Activated naive CD8-positive, alpha-beta T cell treated with anti-CD3 and anti-CD28 coated beads for 36 hours (primary cell): ENCODE measurements at regions not wholly inside any gene's neighbourhood (a gene's known extent, or its start where the extent isn't known, plus 50 kb on each side); places are given as distances from the start of the nearest gene placed in this dataset.
"Not testable (repeated sequence)": the region's sequence is repeated elsewhere in the genome, so short reads cannot be mapped to it uniquely, and the experiment has no call there.

ENCODE experiments used
- DNase-seq: peaks from one replicate; pipeline ENCODE4 v3.0.0; 2021
- H3K27ac Mint-ChIP-seq: one replicate; pipeline ENCODE4 v1.8.0; 2022; ENCODE audit warnings: mild to moderate bottlenecking, moderate library complexity, mixed read lengths
- H3K27me3 Mint-ChIP-seq: one replicate; pipeline ENCODE4 v1.8.0; 2022; ENCODE audit warnings: mild to moderate bottlenecking, mixed read lengths
- H3K36me3 Mint-ChIP-seq: one replicate; pipeline ENCODE4 v1.8.0; 2021; ENCODE audit warnings: mild to moderate bottlenecking, mixed read lengths
- H3K4me1 Mint-ChIP-seq: one replicate; pipeline ENCODE4 v1.8.0; 2021; ENCODE audit warnings: mixed read lengths
- H3K4me3 Mint-ChIP-seq: one replicate; pipeline ENCODE4 v1.8.0; 2022; ENCODE audit warnings: mild to moderate bottlenecking, moderate library complexity, mixed read lengths
- H3K9me3 Mint-ChIP-seq: one replicate; pipeline ENCODE4 v1.8.0; 2022; ENCODE audit warnings: mixed read lengths

DNA sequence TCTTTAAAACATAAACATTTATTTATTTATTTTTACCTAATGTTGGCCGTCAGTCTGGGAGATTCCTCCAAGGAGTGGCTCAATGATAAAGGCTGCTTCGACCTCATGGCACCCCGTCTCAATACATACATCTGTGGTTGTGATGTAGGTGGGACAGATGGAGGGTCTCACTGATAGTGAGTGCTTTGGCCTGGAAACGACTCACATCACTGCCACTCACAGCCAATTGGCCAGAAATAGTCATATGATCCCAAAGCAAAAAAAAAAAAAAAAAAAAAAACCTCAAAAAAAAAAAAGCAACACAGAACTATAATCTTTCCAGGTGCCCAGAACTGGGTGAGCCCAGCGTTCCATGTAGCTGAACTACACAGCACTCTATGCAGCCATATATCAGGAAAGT, 125.4 kb downstream of the PSAT1 start:
- Mint-ChIP-seq H3K36me3 (no peaks in the 10 kb centered on the region), H3K27ac (no peak overlapping the region), H3K27me3 (peaks cover 5% of the 10 kb centered on the region), H3K9me3 (no peaks in the 10 kb centered on the region), H3K4me1 (no peaks in the 10 kb centered on the region), H3K4me3 (no peak overlapping the region)
- DNase-seq, result no peak

DNA sequence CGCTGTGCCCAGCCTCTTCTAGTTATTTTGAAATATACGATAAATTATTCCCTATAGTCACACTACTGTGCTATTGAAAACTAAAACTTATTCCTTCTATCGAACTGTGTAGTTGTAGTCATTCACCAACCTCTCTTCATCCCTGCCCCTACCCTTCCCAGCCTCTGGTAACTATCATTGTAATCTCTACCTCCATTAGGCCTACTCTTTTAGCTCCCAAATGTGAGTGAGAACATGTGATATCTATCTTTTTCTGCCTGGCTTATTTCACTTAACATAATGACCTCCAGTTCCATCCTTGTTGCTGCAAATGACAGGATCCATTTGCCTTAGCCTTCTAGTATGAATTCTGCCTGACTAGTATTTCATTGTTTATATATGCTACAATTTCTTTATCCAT, 127.4 kb downstream of the PSAT1 start:
- Mint-ChIP-seq H3K9me3 (peaks cover 3% of the 10 kb centered on the region), H3K36me3 (no peaks in the 10 kb centered on the region), H3K27me3 (peaks cover 5% of the 10 kb centered on the region), H3K27ac (no peak overlapping the region), H3K4me1 (peaks cover 6% of the 10 kb centered on the region), H3K4me3 (no peak overlapping the region)
- no peak for DNase-seq

DNA sequence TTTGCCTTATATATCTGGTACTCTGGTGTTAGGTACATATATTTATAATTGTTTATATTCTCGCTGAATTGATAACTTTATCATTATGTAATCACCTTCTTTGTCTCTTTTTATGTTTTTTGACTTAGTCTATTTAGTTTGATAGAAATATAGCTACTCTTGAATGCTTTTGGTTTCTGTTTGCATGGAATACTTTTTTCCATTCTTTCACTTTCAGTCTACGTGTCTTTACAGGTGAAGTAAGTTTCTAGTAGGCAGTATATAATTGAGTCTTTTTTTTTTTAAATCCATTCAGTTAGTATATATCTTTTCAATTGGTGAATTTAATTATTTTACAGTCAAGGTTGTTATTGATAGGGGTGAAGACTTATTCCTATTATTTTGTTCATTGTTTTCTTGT, 131.7 kb downstream of the PSAT1 start:
- peaks cover 5% of the 10 kb centered on the region for H3K27me3 Mint-ChIP-seq
- H3K4me3 Mint-ChIP-seq, result no peak overlapping the region
- DNase-seq, result no peak
- no peak overlapping the region for H3K27ac Mint-ChIP-seq
- peaks cover 2% of the 10 kb centered on the region for H3K36me3 Mint-ChIP-seq
- peaks cover 6% of the 10 kb centered on the region for H3K4me1 Mint-ChIP-seq
- H3K9me3 Mint-ChIP-seq, result peaks cover 6% of the 10 kb centered on the region

DNA sequence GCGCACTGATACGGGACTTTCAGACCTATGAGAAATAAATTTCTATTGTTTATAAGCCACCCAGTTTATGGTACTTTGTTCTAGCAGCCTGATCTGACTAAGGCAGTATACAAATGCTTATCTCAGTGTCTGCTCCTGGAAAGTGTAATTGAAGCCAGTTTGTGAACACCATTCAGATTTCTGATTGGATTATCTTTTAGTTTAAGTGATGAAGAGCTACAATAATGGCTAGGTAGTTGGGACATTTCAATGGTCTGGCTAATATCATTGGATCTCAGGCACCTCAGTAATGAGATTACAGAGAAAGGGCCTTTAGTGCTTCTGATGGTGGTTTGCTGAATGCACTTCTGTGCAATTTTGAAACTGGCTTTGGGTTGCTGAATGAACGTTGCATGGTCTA, 133.5 kb downstream of the PSAT1 start:
- Mint-ChIP-seq H3K27me3 (peaks cover 8% of the 10 kb centered on the region), H3K9me3 (peaks cover 6% of the 10 kb centered on the region), H3K4me1 (peaks cover 6% of the 10 kb centered on the region), H3K27ac (no peak overlapping the region), H3K4me3 (no peak overlapping the region), H3K36me3 (peaks cover 2% of the 10 kb centered on the region)
- no peak for DNase-seq

DNA sequence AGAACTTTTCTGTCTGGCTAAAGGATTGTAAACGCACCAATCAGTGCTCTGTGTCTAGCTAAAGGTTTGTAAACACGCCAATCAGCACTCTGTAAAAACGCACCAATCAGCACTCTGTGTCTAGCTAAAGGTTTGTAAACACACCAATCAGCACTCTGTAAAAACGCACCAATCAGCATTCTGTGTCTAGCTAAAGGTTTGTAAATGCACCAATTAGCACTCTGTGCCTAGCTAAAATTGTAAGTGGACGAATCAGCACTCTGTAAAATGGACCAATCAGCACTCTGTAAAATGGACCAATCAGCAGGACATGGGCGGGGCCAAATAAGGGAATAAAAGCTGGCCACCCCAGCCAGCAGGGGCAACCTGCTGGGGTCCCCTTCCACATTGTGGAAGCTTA, 134.1 kb downstream of the PSAT1 start:
- not testable (repeated sequence) for H3K36me3 Mint-ChIP-seq, H3K4me3 Mint-ChIP-seq, H3K4me1 Mint-ChIP-seq, H3K27ac Mint-ChIP-seq, H3K9me3 Mint-ChIP-seq, H3K27me3 Mint-ChIP-seq, DNase-seq

DNA sequence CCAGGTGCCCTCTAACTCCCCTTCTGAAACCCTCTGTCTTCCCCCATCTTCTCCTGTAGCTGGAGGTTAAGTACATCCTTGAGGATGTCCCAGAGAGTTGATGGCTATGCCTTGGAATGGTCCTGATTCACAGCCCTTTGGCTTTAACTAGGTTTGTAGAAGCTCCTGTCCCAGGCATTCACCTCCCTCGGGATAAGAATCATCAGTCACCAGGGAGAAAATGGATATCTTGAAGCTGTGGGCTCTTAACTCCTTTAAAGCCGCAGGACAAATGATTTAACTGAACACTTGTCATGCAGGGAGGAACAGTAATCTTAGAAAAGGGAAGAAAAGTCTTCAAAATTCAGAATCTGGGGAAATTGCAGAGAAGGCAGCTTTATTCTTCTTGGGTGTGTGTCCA, 139.9 kb downstream of the PSAT1 start:
- peaks cover 30% of the 10 kb centered on the region for H3K27me3 Mint-ChIP-seq
- no peaks in the 10 kb centered on the region for H3K36me3 Mint-ChIP-seq
- H3K4me1 Mint-ChIP-seq, result peaks cover 5% of the 10 kb centered on the region
- DNase-seq, result no peak
- no peak overlapping the region for H3K27ac Mint-ChIP-seq
- no peaks in the 10 kb centered on the region for H3K9me3 Mint-ChIP-seq
- H3K4me3 Mint-ChIP-seq, result no peak overlapping the region

DNA sequence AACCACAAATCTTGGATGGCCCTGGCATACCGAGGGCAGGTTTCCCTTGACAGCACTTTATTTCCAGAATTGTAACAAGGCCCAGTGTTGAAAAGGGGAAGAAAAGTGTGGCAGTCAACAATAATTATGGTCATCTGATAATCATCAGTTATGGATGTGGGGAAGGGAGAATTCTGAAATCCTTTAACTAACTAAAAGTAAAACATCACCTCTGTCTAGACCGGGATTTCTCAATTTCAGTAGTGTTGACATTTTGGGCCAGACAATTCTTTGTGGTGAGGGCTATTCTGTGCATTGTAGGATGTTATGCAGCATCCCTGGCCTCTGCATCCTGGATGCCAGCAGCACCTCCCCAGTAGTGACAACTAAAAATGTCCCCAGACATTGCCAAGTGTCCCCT, 140.4 kb downstream of the PSAT1 start:
- Mint-ChIP-seq H3K27ac (no peak overlapping the region), H3K4me3 (no peak overlapping the region), H3K4me1 (peaks cover 5% of the 10 kb centered on the region), H3K27me3 (peaks cover 30% of the 10 kb centered on the region), H3K9me3 (no peaks in the 10 kb centered on the region), H3K36me3 (no peaks in the 10 kb centered on the region)
- DNase-seq, result no peak

DNA sequence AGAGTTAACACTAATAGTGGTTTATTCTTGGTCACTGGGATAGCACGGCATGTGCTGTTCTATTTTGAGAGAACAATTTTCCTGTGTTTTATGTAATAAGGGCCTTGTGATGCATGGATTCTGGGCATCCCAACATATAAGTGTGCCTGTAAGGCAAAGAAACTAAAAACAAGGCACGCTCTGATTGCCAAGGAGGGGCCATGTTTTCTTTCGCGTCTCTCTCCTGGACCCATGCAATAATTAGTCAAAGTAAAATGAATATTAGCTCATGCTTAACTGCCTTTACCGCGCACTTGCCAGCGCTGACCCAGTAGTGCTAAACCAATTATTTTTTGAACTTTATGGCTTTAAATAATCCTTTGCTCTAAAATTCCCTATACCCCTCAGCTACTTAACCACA, 140.9 kb downstream of the PSAT1 start:
- no peak for DNase-seq
- Mint-ChIP-seq H3K27me3 (peaks cover 30% of the 10 kb centered on the region), H3K36me3 (no peaks in the 10 kb centered on the region), H3K4me1 (peaks cover 5% of the 10 kb centered on the region), H3K4me3 (no peak overlapping the region), H3K9me3 (no peaks in the 10 kb centered on the region), H3K27ac (no peak overlapping the region)

DNA sequence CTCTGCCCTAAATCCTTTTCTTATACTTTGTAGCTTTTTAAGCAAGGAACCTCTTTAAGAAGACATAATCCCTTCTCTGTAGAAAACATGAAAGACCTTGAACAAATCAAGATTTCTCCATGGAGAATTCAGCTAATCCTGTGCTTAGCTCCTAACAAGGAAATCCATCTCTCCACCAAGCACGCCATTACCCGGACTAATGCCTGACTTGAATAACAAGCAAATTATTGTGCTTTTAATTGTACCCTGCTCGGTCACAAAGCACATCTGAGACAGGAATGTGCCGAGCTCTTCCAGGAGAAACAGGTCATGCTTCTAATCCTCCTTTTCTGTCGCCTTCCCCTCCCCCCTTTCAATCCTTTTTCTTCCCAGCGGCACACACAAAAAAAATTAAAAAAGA, 141.3 kb downstream of the PSAT1 start:
- Mint-ChIP-seq H3K36me3 (no peaks in the 10 kb centered on the region), H3K27me3 (peaks cover 30% of the 10 kb centered on the region), H3K4me1 (peaks cover 5% of the 10 kb centered on the region), H3K27ac (no peak overlapping the region), H3K9me3 (no peaks in the 10 kb centered on the region), H3K4me3 (no peak overlapping the region)
- no peak for DNase-seq

DNA sequence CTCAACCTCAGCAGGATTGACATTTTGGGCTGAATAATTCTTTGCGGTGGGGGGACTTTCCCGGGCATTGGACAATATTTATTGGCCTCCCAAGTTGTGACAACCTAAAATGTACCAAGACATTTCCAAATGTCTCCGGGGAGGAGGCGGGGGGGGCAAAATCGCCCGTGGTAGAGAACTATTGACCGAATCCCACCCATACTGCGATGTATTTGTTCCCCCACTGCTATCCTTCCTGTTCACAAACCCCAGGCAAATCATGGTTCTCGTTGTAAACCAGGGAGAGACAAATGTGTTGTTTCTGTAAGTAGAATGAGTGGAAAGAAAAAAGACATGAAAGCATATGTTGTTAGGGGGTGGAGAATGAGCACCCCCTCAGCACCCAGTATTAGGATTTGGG, 141.9 kb downstream of the PSAT1 start:
- H3K4me3 Mint-ChIP-seq, result no peak overlapping the region
- no peaks in the 10 kb centered on the region for H3K9me3 Mint-ChIP-seq
- peaks cover 30% of the 10 kb centered on the region for H3K27me3 Mint-ChIP-seq
- no peak overlapping the region for H3K27ac Mint-ChIP-seq
- H3K36me3 Mint-ChIP-seq, result no peaks in the 10 kb centered on the region
- H3K4me1 Mint-ChIP-seq, result peaks cover 5% of the 10 kb centered on the region
- no peak for DNase-seq

DNA sequence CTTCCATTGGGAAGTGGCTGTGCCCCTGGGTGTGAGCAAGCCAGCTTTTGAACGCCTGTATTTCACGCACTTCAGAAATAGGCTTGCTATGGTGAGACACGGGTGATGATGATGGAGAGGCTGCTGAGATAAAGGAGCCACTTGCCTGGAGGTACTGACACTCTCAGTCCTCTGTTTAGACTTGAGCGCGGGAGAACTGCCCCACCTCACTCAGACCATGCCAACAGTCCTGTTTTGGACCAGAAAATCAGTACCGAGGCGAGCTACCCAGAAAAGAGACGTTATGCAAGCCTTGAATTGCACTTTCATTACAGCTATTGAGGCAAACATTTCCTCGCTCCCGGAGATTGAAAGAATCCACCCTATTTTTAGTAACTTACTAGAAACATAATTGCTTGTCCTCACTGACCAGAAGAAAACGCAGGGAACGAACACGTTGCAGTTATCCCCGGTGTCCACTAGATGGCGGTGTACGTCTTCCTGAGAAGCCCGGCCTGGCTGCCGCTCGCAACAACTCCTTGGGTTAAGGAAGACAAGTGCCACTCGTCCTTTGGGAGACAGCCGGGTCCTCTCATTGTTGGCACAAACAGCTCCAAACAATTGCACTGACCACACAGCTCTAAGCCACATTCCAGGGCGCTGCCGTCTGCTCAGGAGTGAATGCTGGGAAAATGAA, 142.4 kb downstream of the PSAT1 start:
- H3K4me1 Mint-ChIP-seq, result peaks cover 5% of the 10 kb centered on the region
- peaks cover 30% of the 10 kb centered on the region for H3K27me3 Mint-ChIP-seq
- DNase-seq, result peak; percentile 52
- no peaks in the 10 kb centered on the region for H3K9me3 Mint-ChIP-seq
- no peak overlapping the region for H3K27ac Mint-ChIP-seq
- H3K4me3 Mint-ChIP-seq, result no peak overlapping the region
- H3K36me3 Mint-ChIP-seq, result no peaks in the 10 kb centered on the region

DNA sequence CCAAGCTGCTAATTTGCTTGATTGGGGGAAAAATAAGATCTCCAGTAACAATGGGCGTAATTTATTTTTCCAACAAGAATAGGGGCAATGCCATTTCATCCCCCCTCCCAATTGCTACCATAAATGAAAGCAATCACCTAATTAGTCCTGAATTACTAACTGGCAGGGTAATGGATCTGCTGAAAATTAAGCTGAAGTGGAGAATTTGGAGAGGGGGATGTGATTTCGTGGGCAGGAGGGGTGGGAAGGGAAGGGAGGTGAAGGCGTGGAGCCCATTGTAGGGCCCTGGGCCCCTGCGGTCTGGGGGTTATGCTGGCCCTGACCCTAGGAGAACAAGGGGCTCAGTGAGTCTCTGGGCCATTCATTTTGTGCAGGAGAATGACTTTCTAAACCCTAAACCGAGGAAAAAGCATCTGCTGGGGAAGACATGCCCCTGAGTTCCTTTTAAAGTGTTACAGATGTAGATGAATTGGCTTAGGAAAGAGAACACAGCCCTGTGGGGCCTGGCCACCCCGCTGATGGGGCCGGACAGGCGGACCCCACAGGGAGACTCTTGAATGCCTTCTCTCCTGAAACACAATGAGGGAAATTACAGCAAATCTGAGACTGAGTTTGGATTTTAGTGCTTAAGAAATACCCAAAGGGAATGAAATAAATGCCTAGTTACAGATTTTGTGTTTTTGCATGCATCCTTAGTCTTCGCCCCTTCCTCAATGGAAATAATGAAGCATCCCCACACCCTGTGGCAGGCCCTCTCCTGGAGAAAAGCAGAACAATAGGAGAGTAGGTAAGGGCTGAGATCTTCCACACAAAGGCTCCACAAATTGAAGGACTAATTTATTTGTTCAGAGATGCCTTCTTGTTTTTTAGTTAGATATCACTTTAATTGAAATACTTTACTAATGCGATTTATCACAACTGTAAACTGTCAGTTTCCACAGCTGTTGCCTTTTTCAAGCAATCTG, 143.2 kb downstream of the PSAT1 start:
- Mint-ChIP-seq H3K36me3 (no peaks in the 10 kb centered on the region), H3K9me3 (no peaks in the 10 kb centered on the region), H3K27ac (no peak overlapping the region), H3K4me3 (no peak overlapping the region), H3K27me3 (peaks cover 28% of the 10 kb centered on the region), H3K4me1 (peaks cover 5% of the 10 kb centered on the region)
- DNase-seq, result no peak

DNA sequence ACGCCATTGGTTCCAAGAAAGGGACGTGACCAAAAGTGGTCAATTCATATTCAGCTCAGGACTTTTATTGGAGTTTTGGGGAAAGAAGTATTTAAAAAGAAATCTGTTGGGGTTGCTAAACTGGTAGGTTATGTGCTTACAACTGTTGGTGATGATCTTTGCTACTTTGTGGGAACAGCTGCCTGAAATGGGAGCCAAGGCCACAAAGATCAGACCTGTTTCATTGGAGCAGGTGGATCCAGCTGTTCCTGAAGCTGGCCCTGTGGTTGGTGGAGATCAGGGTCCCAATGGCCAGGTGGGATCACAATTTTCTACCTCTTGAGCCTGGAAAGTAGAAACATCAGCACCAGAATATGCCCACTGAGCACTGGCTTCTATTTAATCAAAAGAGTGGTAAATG, 144.5 kb downstream of the PSAT1 start:
- Mint-ChIP-seq H3K9me3 (no peaks in the 10 kb centered on the region), H3K27me3 (peaks cover 26% of the 10 kb centered on the region), H3K36me3 (no peaks in the 10 kb centered on the region), H3K27ac (no peak overlapping the region), H3K4me3 (no peak overlapping the region), H3K4me1 (peaks cover 5% of the 10 kb centered on the region)
- no peak for DNase-seq

DNA sequence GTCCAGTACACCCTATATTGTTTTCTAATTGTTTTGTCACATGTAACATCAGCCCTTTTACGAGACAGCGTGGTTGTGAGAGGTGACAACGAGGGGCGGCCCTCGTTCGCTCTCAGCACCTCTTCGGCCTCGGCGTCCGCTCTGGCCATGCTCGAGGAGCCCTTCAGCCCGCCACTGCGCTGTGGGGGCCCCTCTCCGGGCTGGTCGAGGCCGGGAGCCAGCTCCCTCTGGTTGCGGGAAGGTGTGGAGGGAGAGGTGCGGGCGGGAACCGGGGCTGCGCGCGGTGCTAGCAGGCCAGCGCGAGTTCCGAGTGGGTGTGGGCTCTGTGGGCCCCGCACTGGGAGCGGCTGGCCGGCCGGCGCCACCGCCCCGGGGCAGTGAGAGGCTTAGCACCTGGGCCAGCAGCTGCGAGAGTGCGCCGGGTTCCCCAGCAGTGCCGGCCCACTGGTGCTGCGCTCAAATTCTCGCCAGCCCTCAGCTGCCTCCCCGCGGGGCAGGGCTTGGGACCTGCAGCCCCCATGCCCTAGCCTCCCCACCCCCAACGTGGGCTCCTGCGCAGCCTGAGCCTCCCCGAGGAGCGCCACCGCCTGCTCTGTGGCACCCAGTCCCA, 145.0 kb downstream of the PSAT1 start:
- Mint-ChIP-seq H3K9me3 (no peaks in the 10 kb centered on the region), H3K36me3 (no peaks in the 10 kb centered on the region), H3K4me1 (peaks cover 5% of the 10 kb centered on the region), H3K27me3 (peaks cover 26% of the 10 kb centered on the region), H3K27ac (no peak overlapping the region), H3K4me3 (no peak overlapping the region)
- DNase-seq, result no peak

DNA sequence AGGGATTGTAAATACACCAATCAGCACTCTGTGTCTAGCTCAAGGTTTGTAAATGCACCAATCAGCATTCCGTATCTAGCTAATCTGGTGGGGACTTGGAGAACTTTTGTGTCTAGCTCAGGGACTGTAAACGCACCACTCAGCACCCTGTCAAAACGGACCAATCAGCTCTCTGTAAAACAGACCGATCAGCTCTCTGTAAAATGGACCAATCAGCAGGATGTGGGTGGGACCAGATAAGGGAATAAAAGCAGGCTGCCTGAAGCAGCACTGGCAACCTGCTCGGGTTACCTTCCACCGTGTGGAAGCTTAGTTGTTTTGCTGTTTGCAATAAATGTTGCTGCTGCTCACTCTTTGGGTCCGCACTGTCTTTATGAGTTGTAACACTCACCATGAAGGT, 145.7 kb downstream of the PSAT1 start:
- not testable (repeated sequence) for DNase-seq, H3K36me3 Mint-ChIP-seq, H3K27ac Mint-ChIP-seq, H3K9me3 Mint-ChIP-seq, H3K4me3 Mint-ChIP-seq, H3K4me1 Mint-ChIP-seq
- H3K27me3 Mint-ChIP-seq, result peaks cover 25% of the 10 kb centered on the region
